IMR-90 (cell line): ENCODE measurements at regions not wholly inside any gene's neighbourhood (a gene's known extent, or its start where the extent isn't known, plus 50 kb on each side); places are given as distances from the start of the nearest gene placed in this dataset.

Experiments
- ATAC-seq: fragments of 200-7000 bp; cut with Tn5 transposase; 2 replicates; pipeline ENCODE4 v1.9.1; 2020; ENCODE audit warnings: low read depth, mild to moderate bottlenecking, moderate library complexity
- BruUV-seq: library from RNA; stranded (reverse); fragments of 400-500 nt; replicated peaks from 2 replicates; lab custom pipeline; 2021; lab: Mats Ljungman, UMichigan
- CTCF ChIA-PET: fragments of 300-600 bp; formaldehyde crosslinking; extraction: SDS; loops from one replicate; lab custom pipeline; 2021; ENCODE audit warnings: antibody characterized with exemption; lab: Yijun Ruan, JAX
- POLR2A ChIA-PET: fragments of 300-600 bp; sonication (Branson Sonifier 250); formaldehyde crosslinking; loops from one replicate; lab custom pipeline; 2022; ENCODE audit warnings: antibody characterized with exemption; ENCODE audit not compliant: unreplicated experiment; lab: Charles Lee
- DNase-seq: peaks from one replicate; pipeline ENCODE4 v3.0.0; 2013
- H2AFZ ChIP-seq: replicated peaks from 2 replicates; pipeline ENCODE3; 2013; ENCODE audit warnings: low read length, mild to moderate bottlenecking; ENCODE audit not compliant: poor library complexity
- H2AK5ac ChIP-seq: 2 replicates; pipeline ENCODE4 v1.6.1; 2013; ENCODE audit warnings: low read depth, low read length, inconsistent platforms
- H2AK9ac ChIP-seq: replicated peaks from 2 replicates; pipeline ENCODE3; 2013; ENCODE audit warnings: mild to moderate bottlenecking, low read depth, low read length, moderate library complexity; ENCODE audit not compliant: poor library complexity
- H2BK120ac ChIP-seq: 2 replicates; pipeline ENCODE4 v1.6.1; 2013; ENCODE audit warnings: low read depth, low read length, inconsistent platforms
- H2BK15ac ChIP-seq: 3 replicates; pipeline ENCODE4 v1.6.1; 2013; ENCODE audit warnings: low read depth, low read length, inconsistent platforms
- H2BK20ac ChIP-seq: 2 replicates; pipeline ENCODE4 v1.6.1; 2013; ENCODE audit warnings: low read depth, mild to moderate bottlenecking, inconsistent platforms, low read length, moderate library complexity
- H2BK5ac ChIP-seq: 2 replicates; pipeline ENCODE4 v1.6.1; 2013; ENCODE audit warnings: mild to moderate bottlenecking, low read depth, low read length, inconsistent platforms; ENCODE audit not compliant: poor library complexity, severe bottlenecking
- H3K14ac ChIP-seq: replicated peaks from 2 replicates; pipeline ENCODE4 v1.6.1; 2013; ENCODE audit warnings: low read depth, low read length, inconsistent platforms
- H3K18ac ChIP-seq: 2 replicates; pipeline ENCODE4 v1.6.1; 2013; ENCODE audit warnings: low read depth, low read length, control low read depth
- H3K23ac ChIP-seq: 2 replicates; pipeline ENCODE4 v1.6.1; 2013; ENCODE audit warnings: low read depth, low read length, inconsistent platforms
- H3K27ac ChIP-seq: 2 replicates; pipeline ENCODE4 v1.5.1; 2013; ENCODE audit warnings: mild to moderate bottlenecking, control low read depth, low read length; ENCODE audit not compliant: insufficient read depth
- H3K27me3 ChIP-seq: 2 replicates; pipeline ENCODE4 v1.6.1; 2013; ENCODE audit warnings: low read length; ENCODE audit not compliant: control insufficient read depth, insufficient read depth
- H3K36me3 ChIP-seq: 2 replicates; pipeline ENCODE4 v1.6.1; 2013; ENCODE audit warnings: low read length, mixed read lengths; ENCODE audit not compliant: control insufficient read depth, insufficient read depth
- H3K4ac ChIP-seq: 2 replicates; pipeline ENCODE4 v1.6.1; 2013; ENCODE audit warnings: low read depth, low read length, inconsistent platforms
- H3K4me1 ChIP-seq: 2 replicates; pipeline ENCODE4 v1.6.1; 2013; ENCODE audit warnings: low read length, mixed read lengths; ENCODE audit not compliant: control insufficient read depth, insufficient read depth
- H3K4me2 ChIP-seq: 2 replicates; pipeline ENCODE4 v1.6.1; 2013; ENCODE audit warnings: low read depth, mild to moderate bottlenecking, control low read depth, low read length, moderate library complexity
- H3K4me3 ChIP-seq: 2 replicates; pipeline ENCODE4 v1.5.1; 2013; ENCODE audit warnings: low read depth, mild to moderate bottlenecking, control low read depth, low read length, moderate library complexity; ENCODE audit not compliant: insufficient read depth
- H3K56ac ChIP-seq: 2 replicates; pipeline ENCODE4 v1.6.1; 2013; ENCODE audit warnings: low read length, inconsistent platforms; ENCODE audit not compliant: insufficient read depth; ENCODE audit errors: extremely low read depth
- H3K79me1 ChIP-seq, 2 experiments: 2 replicates each; pipeline ENCODE4 v1.6.1; 2013; ENCODE audit warnings: low read length in 2 of 2, inconsistent platforms in 1 of 2, low read depth in 1 of 2
- H3K9ac ChIP-seq: 2 replicates; pipeline ENCODE4 v1.6.1; 2013; ENCODE audit warnings: low read depth, low read length, control low read depth
- H3K9me1 ChIP-seq: 2 replicates; pipeline ENCODE4 v1.6.1; 2013; ENCODE audit warnings: low read length, inconsistent platforms; ENCODE audit not compliant: insufficient read depth
- H3K9me3 ChIP-seq: 2 replicates; pipeline ENCODE4 v1.6.1; 2013; ENCODE audit warnings: low read length; ENCODE audit not compliant: control insufficient read depth, insufficient read depth
- H4K20me1 ChIP-seq: 2 replicates; pipeline ENCODE4 v1.6.1; 2013; ENCODE audit warnings: low read length, inconsistent platforms; ENCODE audit not compliant: insufficient read depth
- H4K5ac ChIP-seq: 2 replicates; pipeline ENCODE4 v1.6.1; 2013; ENCODE audit warnings: mild to moderate bottlenecking, low read depth, low read length, control low read depth
- H4K8ac ChIP-seq, 2 experiments: 2 replicates each; pipeline ENCODE4 v1.6.1; 2013; ENCODE audit warnings: low read depth in 2 of 2, low read length in 2 of 2, control low read depth in 1 of 2, inconsistent platforms in 1 of 2
- H4K91ac ChIP-seq: 2 replicates; pipeline ENCODE4 v1.6.1; 2013; ENCODE audit warnings: low read depth, low read length, inconsistent platforms; ENCODE audit not compliant: insufficient read depth
- CHD1 ChIP-seq: IDR thresholded peaks from 2 replicates; pipeline ENCODE4 v1.6.1; 2012; ENCODE audit warnings: low read depth, low read length, improper control_type of control experiment
- ELK1 ChIP-seq: fragments of 150-350 bp; IDR thresholded peaks from 2 replicates; pipeline ENCODE4 v1.6.1; 2016; ENCODE audit warnings: low read depth, mild to moderate bottlenecking, low read length, moderate library complexity, borderline replicate concordance
- MAZ ChIP-seq: IDR thresholded peaks from 2 replicates; pipeline ENCODE4 v1.6.1; 2012; ENCODE audit warnings: low read depth, mild to moderate bottlenecking, low read length, improper control_type of control experiment, moderate library complexity, borderline replicate concordance
- RAD21 ChIP-seq: IDR thresholded peaks from 2 replicates; pipeline ENCODE4 v1.6.1; 2012; ENCODE audit warnings: low read length, improper control_type of control experiment
- RCOR1 ChIP-seq: IDR thresholded peaks from 2 replicates; pipeline ENCODE4 v1.6.1; 2012; ENCODE audit warnings: mild to moderate bottlenecking, low read length, improper control_type of control experiment; ENCODE audit not compliant: insufficient replicate concordance
- RFX5 ChIP-seq: IDR thresholded peaks from 2 replicates; pipeline ENCODE4 v1.8.0; 2012; ENCODE audit warnings: low read depth, mild to moderate bottlenecking, low read length, moderate library complexity
- SMC3 ChIP-seq: fragments of 150-350 bp; IDR thresholded peaks from 2 replicates; pipeline ENCODE4 v1.6.1; 2016; ENCODE audit warnings: low read depth, mild to moderate bottlenecking, antibody characterized with exemption, low read length, moderate library complexity
- USF2 ChIP-seq: fragments of 150-350 bp; IDR thresholded peaks from 2 replicates; pipeline ENCODE4 v1.6.1; 2017; ENCODE audit warnings: mild to moderate bottlenecking, antibody characterized with exemption, low read length, low read depth
- WGBS, 2 experiments: methylation state at CpG; one replicate each; pipeline versions ENCODE4 v1.1.5 to v1.1.7; 2013; ENCODE audit warnings: missing lambda C conversion rate in 2 of 2; ENCODE audit not compliant: insufficient read length in 1 of 2; ENCODE audit errors: extremely low coverage in 2 of 2; 5-methylcytosine and 5-hydroxymethylcytosine counted together
- dilution Hi-C: fragments of 300-500 bp; cut with HindIII; formaldehyde crosslinking; loops from one replicate; pipeline ENCODE4 v1.14.3; 2018; ENCODE audit warnings: low sequenced_read_pairs; ENCODE audit not compliant: unreplicated experiment
- in situ Hi-C: fragments of 300-500 bp; cut with MboI; formaldehyde crosslinking; loops from 3 replicates; pipeline ENCODE4 v1.14.3; 2019; ENCODE audit warnings: low sequenced_read_pairs, inconsistent platforms, mixed read lengths
- intact Hi-C: fragments of 100-400 bp; cut with micrococcal nuclease; formaldehyde crosslinking; loops from 2 replicates; pipeline ENCODE4 v1.10.0; 2022

GRCh38 chr13:97161582-97162231 is 60.4 kb upstream of the MBNL2 start:
- Histone ChIP-seq H4K91ac (no peak overlapping the region), H3K79me1 (no peaks in the 10 kb centered on the region), H3K4ac (no peak overlapping the region), H4K20me1 (no peaks in the 10 kb centered on the region), H3K9me3 (no peaks in the 10 kb centered on the region), H4K8ac (no peak overlapping the region), H3K27me3 (peaks cover 1% of the 10 kb centered on the region), H3K18ac (no peak overlapping the region), H2BK5ac (no peak overlapping the region), H2BK20ac (no peak overlapping the region), H3K4me3 (no peak overlapping the region), H3K9me1 (no peaks in the 10 kb centered on the region), H3K4me1 (no peaks in the 10 kb centered on the region), H2AFZ (no peak overlapping the region), H3K9ac (no peak overlapping the region), H4K5ac (no peak overlapping the region), H3K27ac (no peak overlapping the region), H2BK120ac (no peak overlapping the region), H3K23ac (no peak overlapping the region), H2AK5ac (no peak overlapping the region), H2AK9ac (no peak overlapping the region), H2BK15ac (no peak overlapping the region), H3K14ac (no peak overlapping the region), H3K56ac (no peak overlapping the region), H3K4me2 (no peak overlapping the region), H3K36me3 (no peaks in the 10 kb centered on the region)
- POLR2A ChIA-PET: no interaction called here
- TF ChIP-seq MAZ (no peak), USF2 (no peak), ELK1 (no peak), SMC3 (no peak), RAD21 (no peak), RCOR1 (no peak), CHD1 (no peak), RFX5 (no peak)
- no peak for ATAC-seq
- CTCF ChIA-PET: no interaction called here
- no TSS peak for BruUV-seq
- WGBS, 2 experiments: no CpG with 5 or more reads among the region's 5 CpGs
- dilution Hi-C loops: no loop called here
- in situ Hi-C loops: no loop called here
- no peak for DNase-seq
- intact Hi-C loops: no loop called here
